Ovary (tissue), 7 donors: ENCODE measurements at regions not wholly inside any gene's neighbourhood (a gene's known extent, or its start where the extent isn't known, plus 50 kb on each side); places are given as distances from the start of the nearest gene placed in this dataset.

Experiments
- DNase-seq, 5 donors: peaks; one replicate each; pipeline ENCODE4 v3.0.0-alpha.2; 2019 to 2020
- H3K27ac ChIP-seq, 2 donors: fragments of 200-600 bp; one replicate each; pipeline versions ENCODE4 v1.5.1 to v1.8.0; 2019 to 2022
- H3K27me3 ChIP-seq: fragments of 200-600 bp; one replicate; pipeline ENCODE4 v1.8.0; 2022
- H3K36me3 ChIP-seq: fragments of 200-600 bp; sonication (generic); one replicate; pipeline ENCODE4 v1.5.1; 2019
- H3K4me1 ChIP-seq: one replicate; pipeline ENCODE4 v1.8.1; 2013; ENCODE audit warnings: mild to moderate bottlenecking, moderate library complexity; ENCODE audit not compliant: insufficient read depth
- H3K4me3 ChIP-seq: fragments of 200-600 bp; sonication (generic); one replicate; pipeline ENCODE4 v1.5.1; 2017
- H3K9me3 ChIP-seq, 2 donors: fragments of 200-600 bp in 1 of 2; sonication (generic) in 1 of 2; one replicate each; pipeline versions ENCODE4 v1.5.1 to v1.8.1; 2013 to 2019; ENCODE audit warnings: mild to moderate bottlenecking in 1 of 2, moderate library complexity in 1 of 2
- EP300 ChIP-seq: sonication (generic); formaldehyde crosslinking; IDR thresholded peaks from one replicate; pipeline ENCODE4 v1.6.1; 2017; ENCODE audit warnings: antibody characterized with exemption
- POLR2A ChIP-seq: fragments of 450-650 bp; IDR thresholded peaks from one replicate; pipeline ENCODE4 v1.6.1; 2017; ENCODE audit warnings: antibody characterized with exemption, mild to moderate bottlenecking, moderate library complexity
- WGBS, 3 donors: extraction: QIAGEN DNeasy Blood & Tissue Kit in 1 of 3; methylation state at CpG; one replicate each; pipeline versions ENCODE4 v1.1.5 to v1.1.7; 2013 to 2017; 5-methylcytosine and 5-hydroxymethylcytosine counted together
- intact Hi-C, 4 donors: fragments of 100-400 bp; cut with DNase I; formaldehyde crosslinking; loops; one replicate each; pipeline versions ENCODE4 v1.11.0 to v1.15.1; 2022 to 2023
- TF ChIP-seq, protein P1 (sequence below), 3 donors: fragments of 450-650 bp in 2 of 3; fragments of 200-600 bp in 1 of 3; IDR thresholded peaks; one replicate each; pipeline versions ENCODE4 v1.5.1 to v1.8.0; 2016 to 2022; ENCODE audit warnings: antibody characterized with exemption in 3 of 3, mild to moderate bottlenecking in 1 of 3
- donor health status: DM: no; HTN: no; CAD: no; lungs with moderate emphysema.
- donor health status: DM: no; HTN: no; CAD: no.
- donor health status: Bipolar disorder and iron deficiency.
- donor health status: DM: no; HTN: no; CAD: no.
- donor health status: DM: yes; HTN: yes; CAD: no.

DNA sequence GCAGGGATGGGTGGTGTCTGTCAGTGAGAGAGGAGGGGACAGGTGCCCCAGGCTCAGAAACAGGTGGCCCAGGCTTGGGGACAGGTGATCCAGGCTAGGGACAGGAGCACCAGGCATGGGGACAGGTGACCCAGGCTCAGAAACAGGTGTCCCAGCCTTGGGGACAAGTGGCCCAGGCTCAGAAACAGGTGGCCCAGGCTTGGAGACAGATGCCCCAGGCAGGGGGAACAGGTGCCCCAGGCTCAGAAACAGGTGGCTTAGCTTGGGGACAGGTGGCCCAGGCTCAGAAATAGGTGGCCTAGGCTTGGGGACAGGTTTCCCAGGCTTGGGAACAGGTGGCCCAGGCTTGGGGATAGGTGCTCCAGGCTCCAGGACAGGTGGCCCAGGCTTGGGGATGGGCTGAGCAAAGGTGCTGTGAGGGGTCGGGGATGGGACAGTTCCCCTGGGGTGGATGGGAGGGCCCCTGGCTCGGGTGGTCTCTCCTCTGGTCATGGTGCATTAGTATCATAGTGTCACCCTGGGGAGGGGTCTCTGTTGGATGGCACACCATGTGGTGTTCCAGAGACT is 87.7 kb upstream of the C1orf174 start:
- no peaks in the 10 kb centered on the region for H3K36me3 ChIP-seq
- H3K27me3 ChIP-seq = no peaks in the 10 kb centered on the region
- TF ChIP-seq POLR2A (no peak), EP300 (no peak)
- TF ChIP-seq, protein P1, sequence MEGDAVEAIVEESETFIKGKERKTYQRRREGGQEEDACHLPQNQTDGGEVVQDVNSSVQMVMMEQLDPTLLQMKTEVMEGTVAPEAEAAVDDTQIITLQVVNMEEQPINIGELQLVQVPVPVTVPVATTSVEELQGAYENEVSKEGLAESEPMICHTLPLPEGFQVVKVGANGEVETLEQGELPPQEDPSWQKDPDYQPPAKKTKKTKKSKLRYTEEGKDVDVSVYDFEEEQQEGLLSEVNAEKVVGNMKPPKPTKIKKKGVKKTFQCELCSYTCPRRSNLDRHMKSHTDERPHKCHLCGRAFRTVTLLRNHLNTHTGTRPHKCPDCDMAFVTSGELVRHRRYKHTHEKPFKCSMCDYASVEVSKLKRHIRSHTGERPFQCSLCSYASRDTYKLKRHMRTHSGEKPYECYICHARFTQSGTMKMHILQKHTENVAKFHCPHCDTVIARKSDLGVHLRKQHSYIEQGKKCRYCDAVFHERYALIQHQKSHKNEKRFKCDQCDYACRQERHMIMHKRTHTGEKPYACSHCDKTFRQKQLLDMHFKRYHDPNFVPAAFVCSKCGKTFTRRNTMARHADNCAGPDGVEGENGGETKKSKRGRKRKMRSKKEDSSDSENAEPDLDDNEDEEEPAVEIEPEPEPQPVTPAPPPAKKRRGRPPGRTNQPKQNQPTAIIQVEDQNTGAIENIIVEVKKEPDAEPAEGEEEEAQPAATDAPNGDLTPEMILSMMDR (IDR thresholded peaks at IDR 0.05) = no peak
- 46 to 79% (median 66%) methylated on average over 2 of the region's 2 CpGs for WGBS, 3 donors
- no peaks in the 10 kb centered on the region for H3K4me1 ChIP-seq
- DNase-seq = no peak
- H3K27ac ChIP-seq = no peak overlapping the region
- no peaks in the 10 kb centered on the region for H3K9me3 ChIP-seq
- intact Hi-C loops = no loop called here
- no peak overlapping the region for H3K4me3 ChIP-seq

DNA sequence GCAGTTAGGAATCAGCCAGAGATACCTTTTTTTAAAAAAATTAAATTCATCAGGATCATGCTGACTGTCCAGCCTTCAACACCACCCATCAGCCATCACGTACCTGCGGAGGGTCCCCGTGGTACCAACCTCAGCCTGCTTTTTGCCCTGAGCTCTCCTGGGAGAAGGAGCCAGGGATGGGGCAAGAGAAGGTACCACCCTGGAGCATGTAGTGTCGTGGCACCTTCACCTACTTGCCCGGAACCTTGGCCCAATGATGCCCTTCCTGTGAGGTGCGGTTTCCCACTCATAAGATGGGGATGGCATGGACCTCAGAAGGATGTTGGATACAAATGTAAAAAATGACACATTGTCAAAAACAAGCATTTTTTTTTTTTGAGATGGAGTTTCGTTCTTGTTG is 88.4 kb upstream of the C1orf174 start:
- H3K4me1 ChIP-seq = no peaks in the 10 kb centered on the region
- H3K27ac ChIP-seq = no peak overlapping the region
- TF ChIP-seq, protein P1 (IDR thresholded peaks at IDR 0.05) = no peak
- TF ChIP-seq EP300 (no peak), POLR2A (no peak)
- no peaks in the 10 kb centered on the region for H3K27me3 ChIP-seq
- H3K36me3 ChIP-seq = no peaks in the 10 kb centered on the region
- no peaks in the 10 kb centered on the region for H3K9me3 ChIP-seq
- WGBS, 3 donors = 87 to 93% (median 87%) methylated on average over 7 of the region's 7 CpGs
- no peak for DNase-seq
- intact Hi-C loops = no loop called here
- H3K4me3 ChIP-seq = no peak overlapping the region

DNA sequence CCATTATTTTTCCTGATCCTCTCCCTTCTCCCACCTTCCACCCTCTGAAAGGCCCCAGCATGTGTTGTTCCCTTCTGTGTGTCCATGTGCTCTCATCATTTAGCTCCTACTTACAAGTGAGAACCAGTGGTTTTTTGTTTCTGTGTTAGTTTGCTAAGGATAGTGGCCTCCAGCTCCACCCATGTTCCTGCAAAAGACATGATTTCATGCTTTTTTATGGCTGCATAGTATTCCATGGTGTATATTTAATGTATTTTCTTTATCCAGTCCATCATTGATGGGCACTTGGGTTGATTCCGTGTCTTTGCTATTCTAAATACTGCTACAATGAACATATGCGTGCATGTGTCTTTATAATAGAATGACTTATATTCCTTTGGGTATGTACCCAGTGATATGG is 89.4 kb upstream of the C1orf174 start:
- intact Hi-C loops = no loop called here
- TF ChIP-seq, protein P1 (IDR thresholded peaks at IDR 0.05) = no peak
- TF ChIP-seq POLR2A = no peak
- TF ChIP-seq EP300 = no peak
- no peaks in the 10 kb centered on the region for H3K36me3 ChIP-seq
- no peak overlapping the region for H3K27ac ChIP-seq
- H3K4me1 ChIP-seq = no peaks in the 10 kb centered on the region
- WGBS, 3 donors = 83 to 91% (median 85%) methylated on average over 2 of the region's 2 CpGs
- H3K4me3 ChIP-seq = no peak overlapping the region
- no peaks in the 10 kb centered on the region for H3K27me3 ChIP-seq
- no peaks in the 10 kb centered on the region for H3K9me3 ChIP-seq
- DNase-seq = no peak

DNA sequence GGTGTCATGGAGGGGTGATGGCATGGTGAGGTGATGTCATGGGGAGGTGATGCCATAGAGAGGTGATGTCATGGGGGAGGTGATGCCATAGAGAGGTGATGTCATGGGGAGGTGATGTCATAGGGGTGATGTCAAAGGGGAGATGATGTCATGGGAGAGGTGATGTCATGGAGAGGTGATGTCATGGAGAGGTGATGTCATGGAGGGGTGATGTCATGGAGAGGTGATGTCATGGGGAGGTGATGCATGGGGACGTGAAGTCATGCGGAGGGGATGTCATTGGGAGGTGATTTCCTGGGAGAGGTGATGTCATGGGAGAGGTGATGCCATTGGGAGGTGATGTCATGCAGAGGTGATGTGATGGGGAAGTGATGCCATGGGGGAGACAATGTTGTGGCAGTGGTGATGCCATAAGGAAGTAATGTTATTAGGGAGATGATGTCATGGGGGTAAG is 92.1 kb upstream of the C1orf174 start:
- no peak for DNase-seq
- H3K36me3 ChIP-seq = no peaks in the 10 kb centered on the region
- H3K27me3 ChIP-seq = no peaks in the 10 kb centered on the region
- TF ChIP-seq, protein P1 (IDR thresholded peaks at IDR 0.05) = no peak
- TF ChIP-seq EP300 (no peak), POLR2A (no peak)
- H3K27ac ChIP-seq = no peak overlapping the region
- intact Hi-C loops = no loop called here
- no peak overlapping the region for H3K4me3 ChIP-seq
- no peaks in the 10 kb centered on the region for H3K4me1 ChIP-seq
- no peaks in the 10 kb centered on the region for H3K9me3 ChIP-seq
- WGBS, 3 donors = 88 to 93% (median 92%) methylated on average over 2 of the region's 2 CpGs
